HEK293 (cell line): ENCODE measurements at regions not wholly inside any gene's neighbourhood (a gene's known extent, or its start where the extent isn't known, plus 50 kb on each side); places are given as distances from the start of the nearest gene placed in this dataset.
A peak's percentile ranks its signal among the peaks of the same experiment; 100 is the strongest.

Experiments
- GLIS2 ChIP-seq: fragments of 450-650 bp; formaldehyde crosslinking; IDR thresholded peaks from 2 replicates; pipeline ENCODE4 v1.5.1; 2016; ENCODE audit warnings: missing biosample characterization, missing genetic modification characterization
- HOXD13 ChIP-seq: sonication (generic); formaldehyde crosslinking; IDR thresholded peaks from 2 replicates; pipeline ENCODE4 v1.8.0; 2022; ENCODE audit warnings: missing genetic modification reagents, borderline replicate concordance
- ZNF121 ChIP-seq: fragments of 450-650 bp; formaldehyde crosslinking; IDR thresholded peaks from 2 replicates; pipeline ENCODE4 v1.5.1; 2016; ENCODE audit warnings: missing biosample characterization, missing genetic modification characterization
- TF ChIP-seq, protein P1 (sequence below): fragments of 450-650 bp; IDR thresholded peaks from 2 replicates; pipeline ENCODE4 v1.5.1; 2018; ENCODE audit warnings: missing biosample characterization, missing genetic modification characterization
- TF ChIP-seq, protein P2 (sequence below): fragments of 450-650 bp; formaldehyde crosslinking; IDR thresholded peaks from 2 replicates; pipeline ENCODE4 v1.5.1; 2016; ENCODE audit warnings: missing biosample characterization, missing genetic modification characterization
- TF ChIP-seq, protein P3 (sequence below): fragments of 450-650 bp; IDR thresholded peaks from 2 replicates; pipeline ENCODE4 v1.5.1; 2018; ENCODE audit warnings: missing biosample characterization, mild to moderate bottlenecking, missing genetic modification characterization

DNA sequence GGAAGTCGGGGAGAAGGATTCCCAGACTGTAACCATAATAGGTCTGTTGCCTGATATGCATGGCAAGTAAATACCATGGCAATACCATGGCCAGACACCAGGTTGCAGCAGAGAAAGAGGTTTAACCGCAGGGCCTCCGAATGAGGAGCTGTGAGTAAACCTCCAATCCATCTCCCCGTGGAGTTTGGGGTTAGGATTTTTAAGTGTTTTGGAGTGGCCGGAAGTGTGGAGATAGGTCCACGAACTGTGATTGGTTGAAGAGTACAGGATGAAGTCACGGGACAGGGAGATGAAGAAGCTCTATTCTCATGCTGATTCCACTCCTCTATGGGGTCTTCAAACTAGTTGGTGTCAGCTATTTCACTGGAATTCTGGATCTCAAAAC is 127.9 kb downstream of the ST8SIA2 start:
- TF ChIP-seq, protein P1, sequence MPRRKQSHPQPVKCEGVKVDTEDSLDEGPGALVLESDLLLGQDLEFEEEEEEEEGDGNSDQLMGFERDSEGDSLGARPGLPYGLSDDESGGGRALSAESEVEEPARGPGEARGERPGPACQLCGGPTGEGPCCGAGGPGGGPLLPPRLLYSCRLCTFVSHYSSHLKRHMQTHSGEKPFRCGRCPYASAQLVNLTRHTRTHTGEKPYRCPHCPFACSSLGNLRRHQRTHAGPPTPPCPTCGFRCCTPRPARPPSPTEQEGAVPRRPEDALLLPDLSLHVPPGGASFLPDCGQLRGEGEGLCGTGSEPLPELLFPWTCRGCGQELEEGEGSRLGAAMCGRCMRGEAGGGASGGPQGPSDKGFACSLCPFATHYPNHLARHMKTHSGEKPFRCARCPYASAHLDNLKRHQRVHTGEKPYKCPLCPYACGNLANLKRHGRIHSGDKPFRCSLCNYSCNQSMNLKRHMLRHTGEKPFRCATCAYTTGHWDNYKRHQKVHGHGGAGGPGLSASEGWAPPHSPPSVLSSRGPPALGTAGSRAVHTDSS (tag by site-specific recombination): no peak
- TF ChIP-seq, protein P2, sequence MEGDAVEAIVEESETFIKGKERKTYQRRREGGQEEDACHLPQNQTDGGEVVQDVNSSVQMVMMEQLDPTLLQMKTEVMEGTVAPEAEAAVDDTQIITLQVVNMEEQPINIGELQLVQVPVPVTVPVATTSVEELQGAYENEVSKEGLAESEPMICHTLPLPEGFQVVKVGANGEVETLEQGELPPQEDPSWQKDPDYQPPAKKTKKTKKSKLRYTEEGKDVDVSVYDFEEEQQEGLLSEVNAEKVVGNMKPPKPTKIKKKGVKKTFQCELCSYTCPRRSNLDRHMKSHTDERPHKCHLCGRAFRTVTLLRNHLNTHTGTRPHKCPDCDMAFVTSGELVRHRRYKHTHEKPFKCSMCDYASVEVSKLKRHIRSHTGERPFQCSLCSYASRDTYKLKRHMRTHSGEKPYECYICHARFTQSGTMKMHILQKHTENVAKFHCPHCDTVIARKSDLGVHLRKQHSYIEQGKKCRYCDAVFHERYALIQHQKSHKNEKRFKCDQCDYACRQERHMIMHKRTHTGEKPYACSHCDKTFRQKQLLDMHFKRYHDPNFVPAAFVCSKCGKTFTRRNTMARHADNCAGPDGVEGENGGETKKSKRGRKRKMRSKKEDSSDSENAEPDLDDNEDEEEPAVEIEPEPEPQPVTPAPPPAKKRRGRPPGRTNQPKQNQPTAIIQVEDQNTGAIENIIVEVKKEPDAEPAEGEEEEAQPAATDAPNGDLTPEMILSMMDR (tag by site-specific recombination): peak; percentile 57
- no peak for TF ChIP-seq GLIS2 (tag by site-specific recombination)
- no peak for TF ChIP-seq HOXD13 (CRISPR knock-in tag)
- TF ChIP-seq, protein P3, sequence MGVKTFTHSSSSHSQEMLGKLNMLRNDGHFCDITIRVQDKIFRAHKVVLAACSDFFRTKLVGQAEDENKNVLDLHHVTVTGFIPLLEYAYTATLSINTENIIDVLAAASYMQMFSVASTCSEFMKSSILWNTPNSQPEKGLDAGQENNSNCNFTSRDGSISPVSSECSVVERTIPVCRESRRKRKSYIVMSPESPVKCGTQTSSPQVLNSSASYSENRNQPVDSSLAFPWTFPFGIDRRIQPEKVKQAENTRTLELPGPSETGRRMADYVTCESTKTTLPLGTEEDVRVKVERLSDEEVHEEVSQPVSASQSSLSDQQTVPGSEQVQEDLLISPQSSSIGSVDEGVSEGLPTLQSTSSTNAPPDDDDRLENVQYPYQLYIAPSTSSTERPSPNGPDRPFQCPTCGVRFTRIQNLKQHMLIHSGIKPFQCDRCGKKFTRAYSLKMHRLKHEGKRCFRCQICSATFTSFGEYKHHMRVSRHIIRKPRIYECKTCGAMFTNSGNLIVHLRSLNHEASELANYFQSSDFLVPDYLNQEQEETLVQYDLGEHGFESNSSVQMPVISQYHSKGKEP (tag by site-specific recombination): no peak
- no peak for TF ChIP-seq ZNF121 (tag by site-specific recombination)
